H9 (cell line): ENCODE measurements at regions not wholly inside any gene's neighbourhood (a gene's known extent, or its start where the extent isn't known, plus 50 kb on each side); places are given as distances from the start of the nearest gene placed in this dataset.

Experiments used
- DNase-seq: peaks from one replicate; pipeline ENCODE4 v3.0.0-alpha.2; 2017
- H2AFZ ChIP-seq: one replicate; pipeline ENCODE4 v1.6.1; 2013; ENCODE audit warnings: mild to moderate bottlenecking, low read length, control low read depth, moderate library complexity
- H2AK5ac ChIP-seq: 2 replicates; pipeline ENCODE4 v1.6.1; 2013; ENCODE audit warnings: low read length, control low read depth, mixed read lengths; ENCODE audit not compliant: insufficient read length
- H2BK120ac ChIP-seq: one replicate; pipeline ENCODE4 v1.6.1; 2013; ENCODE audit warnings: low read depth, mild to moderate bottlenecking, low read length, control low read depth, inconsistent platforms; ENCODE audit not compliant: poor library complexity, severe bottlenecking
- H2BK12ac ChIP-seq: 2 replicates; pipeline ENCODE4 v1.6.1; 2013; ENCODE audit warnings: low read length, control low read depth, mixed read lengths, low read depth; ENCODE audit not compliant: insufficient read length
- H2BK15ac ChIP-seq: 2 replicates; pipeline ENCODE4 v1.6.1; 2013; ENCODE audit warnings: low read depth, low read length, control low read depth
- H2BK20ac ChIP-seq: one replicate; pipeline ENCODE4 v1.6.1; 2013; ENCODE audit warnings: low read depth, mild to moderate bottlenecking, low read length, control low read depth, inconsistent platforms; ENCODE audit not compliant: poor library complexity, severe bottlenecking
- H2BK5ac ChIP-seq: 2 replicates; pipeline ENCODE4 v1.6.1; 2013; ENCODE audit warnings: low read length, control low read depth, mixed read lengths; ENCODE audit not compliant: insufficient read length
- H3K14ac ChIP-seq: 2 replicates; pipeline ENCODE4 v1.6.1; 2013; ENCODE audit warnings: low read length, control low read depth; ENCODE audit not compliant: insufficient read depth
- H3K18ac ChIP-seq: 2 replicates; pipeline ENCODE4 v1.6.1; 2013; ENCODE audit warnings: low read depth, mild to moderate bottlenecking, mixed read lengths, low read length, control low read depth; ENCODE audit not compliant: insufficient read length
- H3K23ac ChIP-seq: 2 replicates; pipeline ENCODE4 v1.6.1; 2013; ENCODE audit warnings: low read length, control low read depth, mixed read lengths, low read depth; ENCODE audit not compliant: insufficient read length
- H3K23me2 ChIP-seq: 2 replicates; pipeline ENCODE4 v1.6.1; 2013; ENCODE audit warnings: low read depth, mild to moderate bottlenecking, mixed read lengths, low read length, control low read depth; ENCODE audit not compliant: insufficient read length, poor library complexity, severe bottlenecking
- H3K27ac ChIP-seq: 2 replicates; pipeline ENCODE4 v1.5.1; 2013; ENCODE audit warnings: low read length, control low read depth, mixed read lengths, low read depth; ENCODE audit not compliant: insufficient read length
- H3K27me3 ChIP-seq: 2 replicates; pipeline ENCODE4 v1.6.1; 2013; ENCODE audit warnings: low read length, control low read depth, inconsistent platforms; ENCODE audit not compliant: insufficient read depth
- H3K4ac ChIP-seq: 2 replicates; pipeline ENCODE4 v1.6.1; 2013; ENCODE audit warnings: low read depth, mild to moderate bottlenecking, control low read depth, inconsistent platforms, low read length, moderate library complexity
- H3K4me1 ChIP-seq: 2 replicates; pipeline ENCODE4 v1.6.1; 2013; ENCODE audit warnings: low read length, control low read depth, inconsistent platforms; ENCODE audit not compliant: insufficient read depth
- H3K4me2 ChIP-seq: 2 replicates; pipeline ENCODE4 v1.6.1; 2013; ENCODE audit warnings: low read length, control low read depth, mixed read lengths; ENCODE audit not compliant: insufficient read length, insufficient read depth
- H3K56ac ChIP-seq: 2 replicates; pipeline ENCODE4 v1.6.1; 2013; ENCODE audit warnings: low read depth, mild to moderate bottlenecking, mixed read lengths, low read length, control low read depth; ENCODE audit not compliant: insufficient read length
- H3K79me1 ChIP-seq: 2 replicates; pipeline ENCODE4 v1.6.1; 2013; ENCODE audit warnings: low read depth, mild to moderate bottlenecking, moderate library complexity, low read length, control low read depth, inconsistent platforms; ENCODE audit not compliant: insufficient read depth, poor library complexity, severe bottlenecking
- H3K79me2 ChIP-seq: 2 replicates; pipeline ENCODE4 v1.6.1; 2013; ENCODE audit warnings: low read length, control low read depth, inconsistent platforms; ENCODE audit not compliant: insufficient read depth
- H3K9ac ChIP-seq: 2 replicates; pipeline ENCODE4 v1.6.1; 2013; ENCODE audit warnings: low read length, control low read depth, mixed read lengths; ENCODE audit not compliant: insufficient read length; ENCODE audit errors: extremely low read depth
- H3K9me3 ChIP-seq: one replicate; pipeline ENCODE4 v1.6.1; 2013; ENCODE audit warnings: low read depth, low read length, inconsistent platforms; ENCODE audit not compliant: control insufficient read depth
- H3T11ph ChIP-seq: one replicate; pipeline ENCODE4 v1.6.1; 2013; ENCODE audit warnings: mild to moderate bottlenecking, low read length, control low read depth, inconsistent platforms
- H4K20me1 ChIP-seq: one replicate; pipeline ENCODE4 v1.6.1; 2013; ENCODE audit not compliant: control insufficient read depth, insufficient read length, insufficient read depth
- H4K5ac ChIP-seq: 2 replicates; pipeline ENCODE4 v1.6.1; 2013; ENCODE audit warnings: low read depth, mild to moderate bottlenecking, mixed read lengths, low read length, control low read depth; ENCODE audit not compliant: insufficient read length
- H4K8ac ChIP-seq: replicated peaks from 2 replicates; pipeline ENCODE4 v1.6.1; 2013; ENCODE audit warnings: low read length, control low read depth, mixed read lengths, low read depth; ENCODE audit not compliant: insufficient read length
- H4K91ac ChIP-seq: 2 replicates; pipeline ENCODE4 v1.6.1; 2013; ENCODE audit warnings: low read depth, mild to moderate bottlenecking, moderate library complexity, mixed read lengths, low read length, control low read depth; ENCODE audit not compliant: insufficient read length
- H3K27ac Mint-ChIP-seq, 3 experiments: 2 replicates in 2 of 3; 3 replicates in 1 of 3; pipeline ENCODE4 v1.8.0; 2020 to 2021; ENCODE audit warnings: mixed read lengths in 3 of 3, mild to moderate bottlenecking in 1 of 3, moderate library complexity in 1 of 3
- H3K27me3 Mint-ChIP-seq: 2 replicates; pipeline ENCODE4 v1.8.0; 2021; ENCODE audit warnings: low read depth, mild to moderate bottlenecking, moderate library complexity, mixed read lengths
- H3K36me3 Mint-ChIP-seq, 3 experiments: 2 replicates in 2 of 3; 3 replicates in 1 of 3; pipeline ENCODE4 v1.8.0; 2020 to 2021; ENCODE audit warnings: low read depth in 3 of 3, mixed read lengths in 3 of 3; ENCODE audit not compliant: insufficient read depth in 1 of 3
- H3K4me1 Mint-ChIP-seq, 2 experiments: 2 replicates each; pipeline ENCODE4 v1.8.0; 2020; ENCODE audit warnings: mixed read lengths in 2 of 2
- H3K4me3 Mint-ChIP-seq, 2 experiments: 2 replicates in 1 of 2; 3 replicates in 1 of 2; pipeline ENCODE4 v1.8.0; 2020 to 2021; ENCODE audit warnings: mild to moderate bottlenecking in 2 of 2, mixed read lengths in 2 of 2, moderate library complexity in 1 of 2
- H3K9me3 Mint-ChIP-seq, 2 experiments: 2 replicates in 1 of 2; 3 replicates in 1 of 2; pipeline ENCODE4 v1.8.0; 2020; ENCODE audit warnings: mild to moderate bottlenecking in 2 of 2, mixed read lengths in 2 of 2, moderate library complexity in 1 of 2
- CTCF ChIP-seq: fragments of 200-600 bp; sonication (generic); conservative IDR thresholded peaks from 3 replicates; pipeline ENCODE4 v1.8.0; 2021; ENCODE audit warnings: antibody characterized with exemption, mild to moderate bottlenecking
- WGBS: extraction: QIAGEN DNeasy Blood & Tissue Kit; methylation state at CpG from one replicate; pipeline ENCODE4 v1.1.7; 2013; ENCODE audit warnings: missing lambda C conversion rate, low lambda C conversion rate, mixed read lengths; ENCODE audit not compliant: insufficient read length; ENCODE audit errors: extremely low coverage; 5-methylcytosine and 5-hydroxymethylcytosine counted together

GRCh38 chr2:181281206-181281832, 175.9 kb upstream of the ITGA4 start:
- Histone ChIP-seq H4K5ac (no peak overlapping the region), H3K4me1 (no peaks in the 10 kb centered on the region), H3K27ac (no peak overlapping the region), H3K23me2 (no peaks in the 10 kb centered on the region), H2AK5ac (no peak overlapping the region), H3K18ac (no peak overlapping the region), H4K91ac (no peak overlapping the region), H3K4me2 (no peak overlapping the region), H4K20me1 (no peaks in the 10 kb centered on the region), H2BK120ac (no peak overlapping the region), H3K56ac (no peak overlapping the region), H3K23ac (no peak overlapping the region), H3K4ac (no peak overlapping the region), H3K79me2 (no peaks in the 10 kb centered on the region), H2BK5ac (no peak overlapping the region), H2BK20ac (no peak overlapping the region), H2BK15ac (no peak overlapping the region), H3T11ph (no peak overlapping the region), H3K9ac (no peak overlapping the region), H4K8ac (no peak overlapping the region), H3K9me3 (no peaks in the 10 kb centered on the region), H2AFZ (no peak overlapping the region), H3K14ac (no peak overlapping the region), H2BK12ac (no peak overlapping the region), H3K79me1 (no peaks in the 10 kb centered on the region), H3K27me3 (no peaks in the 10 kb centered on the region)
- DNase-seq = no peak
- WGBS = no CpG with 5 or more reads among the region's 2 CpGs
- Mint-ChIP-seq H3K27ac (no peak overlapping the region), H3K9me3 (no peaks in the 10 kb centered on the region), H3K4me1 (no peaks in the 10 kb centered on the region), H3K4me3 (no peak overlapping the region), H3K36me3 (no peaks in the 10 kb centered on the region), H3K27me3 (no peaks in the 10 kb centered on the region)
- TF ChIP-seq CTCF = no peak
